ENCODE measurements at regions not wholly inside any gene's neighbourhood (a gene's known extent, or its start where the extent isn't known, plus 50 kb on each side); places are given as distances from the start of the nearest gene placed in this dataset.
"Not testable (repeated sequence)": the region's sequence is repeated elsewhere in the genome, so short reads cannot be mapped to it uniquely, and the experiment has no call there.

DNA sequence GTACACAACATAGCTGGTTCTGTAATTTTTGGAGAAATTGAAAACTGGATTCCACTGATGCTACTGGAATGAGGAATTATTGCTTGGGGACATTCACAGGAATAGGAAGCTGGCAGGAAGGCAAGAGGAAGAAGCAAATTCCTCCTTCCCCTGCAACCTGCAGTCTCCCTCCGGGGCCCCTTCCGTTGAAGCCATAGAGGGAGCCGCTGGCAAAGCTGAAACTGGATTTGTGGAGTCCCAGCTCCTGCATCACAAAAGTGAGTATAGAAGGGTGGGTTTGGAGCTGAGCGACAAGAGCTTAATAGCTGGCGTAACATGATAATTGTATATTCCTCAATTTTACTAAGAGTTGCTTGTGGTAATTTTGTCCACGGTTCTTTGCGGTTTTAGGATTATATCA, 190.8 kb downstream of the ADRA2A start:
- no peak for DNase-seq (ENCODE audit: low spot score)

DNA sequence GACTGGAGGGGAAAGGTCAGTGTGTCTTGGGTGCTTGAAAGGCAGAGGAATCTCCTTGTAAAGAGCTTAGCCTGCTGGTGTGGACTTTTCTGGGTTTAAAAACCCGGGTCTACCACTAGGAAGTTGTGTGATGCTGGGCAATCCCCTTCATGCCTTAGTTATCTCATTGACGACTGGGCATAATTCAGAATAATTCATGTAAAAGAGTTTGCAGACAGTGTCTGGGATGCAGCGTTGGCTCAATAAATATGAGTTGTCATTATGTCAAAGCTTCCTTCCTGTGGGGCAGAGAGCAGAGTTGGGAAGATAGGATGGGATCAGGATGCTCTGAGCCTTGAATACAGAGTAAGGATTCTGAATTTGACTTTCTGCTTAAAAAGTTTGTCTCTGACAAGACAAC, 196.4 kb downstream of the ADRA2A start:
- no peak for DNase-seq (ENCODE audit: low spot score)

GRCh38 chr10:111273635-111274034, 196.8 kb downstream of the ADRA2A start:
- DNase-seq (ENCODE audit: low spot score) = no peak

- no peak for DNase-seq (ENCODE audit: low spot score)
Measured at GRCh38 chr10:111275091-111275490, 198.3 kb downstream of the ADRA2A start.

DNA sequence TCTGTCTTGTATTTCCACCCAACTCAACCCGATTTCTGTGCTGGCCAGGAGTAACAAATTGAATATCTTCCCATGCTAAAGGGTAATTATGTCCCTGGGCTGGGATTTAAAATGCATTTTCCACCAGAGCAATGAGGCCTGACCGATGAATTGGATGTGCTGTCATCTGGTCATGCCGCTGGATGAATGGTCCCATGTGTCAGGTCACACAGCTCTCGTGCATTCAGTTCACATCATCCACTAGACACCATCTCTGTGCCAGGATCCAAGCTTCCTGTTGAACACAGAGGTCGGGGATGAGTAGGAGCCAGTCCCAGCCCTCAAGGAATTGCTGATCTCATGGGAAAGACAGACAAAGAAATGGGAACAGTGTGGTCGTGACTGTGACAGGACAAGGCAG, 200.8 kb downstream of the ADRA2A start:
- no peak for DNase-seq (ENCODE audit: low spot score)

DNA sequence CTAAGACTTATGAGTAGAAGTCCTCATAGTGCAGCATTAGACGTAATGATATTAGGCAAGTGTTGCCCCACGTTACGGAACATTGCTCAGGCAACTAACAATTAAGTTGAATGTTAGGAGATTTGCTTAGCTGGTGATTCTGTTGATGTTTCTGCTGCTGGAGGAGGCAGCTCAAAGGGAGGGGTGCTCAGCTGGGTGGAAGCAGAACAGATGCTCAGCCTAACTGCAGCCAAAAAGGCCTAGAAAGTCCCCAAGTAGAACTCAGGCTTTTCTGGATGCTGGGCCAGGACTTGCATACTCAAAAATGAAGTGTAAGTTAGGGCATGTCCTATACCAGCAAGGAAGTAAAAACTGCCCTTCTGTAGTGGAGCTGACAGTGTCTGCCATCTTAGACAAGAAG, 201.4 kb downstream of the ADRA2A start:
- DNase-seq (ENCODE audit: low spot score) = no peak

- DNase-seq (ENCODE audit: low spot score) = no peak
Measured at GRCh38 chr10:111281516-111281915, 204.7 kb downstream of the ADRA2A start.

- DNase-seq (ENCODE audit: low spot score) = no peak
Measured at GRCh38 chr10:111289461-111289860, 212.6 kb downstream of the ADRA2A start.

DNA sequence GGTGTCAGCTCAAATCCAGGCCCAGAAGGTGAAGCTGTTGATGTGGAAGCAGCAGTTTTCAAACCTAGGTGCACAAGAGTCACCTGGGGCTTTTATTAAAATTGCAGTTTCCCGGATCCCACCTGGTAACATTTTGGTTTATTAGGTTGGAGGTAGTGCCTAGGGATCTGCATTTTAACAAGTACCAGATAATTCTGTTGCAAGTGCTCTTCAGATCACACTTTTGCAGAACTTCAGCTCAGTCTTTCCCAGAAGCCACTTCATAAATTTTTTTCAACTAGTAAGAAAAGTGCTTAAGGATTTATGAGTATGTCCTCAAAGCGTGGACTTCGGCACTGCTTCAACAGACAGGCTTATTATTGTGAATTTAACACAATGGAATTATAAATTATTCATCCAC, 213.8 kb downstream of the ADRA2A start:
- DNase-seq (ENCODE audit: low spot score) = no peak

DNA sequence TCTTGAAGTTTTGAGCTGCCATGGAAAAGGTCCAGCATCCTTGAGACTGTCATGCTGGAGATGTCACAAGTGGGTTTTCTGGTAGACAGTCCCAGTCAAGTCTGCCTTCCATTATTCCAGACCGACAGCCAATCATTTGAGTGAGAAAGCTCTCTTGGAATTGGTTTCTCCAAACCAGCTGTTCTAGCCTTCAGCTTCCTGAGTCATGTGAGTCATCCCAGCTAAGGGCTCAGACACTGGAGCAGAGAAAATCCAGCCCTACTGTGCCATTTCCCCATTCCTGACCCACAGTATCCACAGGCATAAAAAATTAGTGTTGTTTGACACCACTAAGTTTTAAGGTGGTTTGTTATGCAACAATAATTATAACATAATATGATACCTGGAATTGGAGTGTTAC, 219.0 kb downstream of the ADRA2A start:
- no peak for DNase-seq (ENCODE audit: low spot score)

- no peak for DNase-seq (ENCODE audit: low spot score)
Measured at GRCh38 chr10:111297351-111297848, 220.6 kb downstream of the ADRA2A start.

DNA sequence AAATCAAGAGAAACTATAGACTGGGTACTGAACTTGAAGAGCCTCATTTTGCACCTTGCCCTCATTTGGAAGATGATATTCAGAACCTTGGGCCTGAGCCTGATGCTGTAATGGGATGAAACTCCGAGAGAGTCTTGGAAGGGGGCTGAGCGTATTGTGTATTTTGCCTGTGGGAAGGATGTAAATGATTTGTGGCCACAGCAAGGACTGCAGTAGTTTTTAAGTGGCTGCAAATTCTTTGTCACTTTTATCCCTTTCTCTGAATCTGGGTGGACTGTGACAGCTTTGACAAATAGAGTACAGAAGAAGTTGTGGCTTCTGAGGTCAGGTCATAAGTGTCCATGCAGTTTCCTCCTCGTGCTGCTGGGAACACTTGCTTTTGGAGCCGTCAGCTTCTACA, 221.2 kb downstream of the ADRA2A start:
- DNase-seq (ENCODE audit: low spot score) = no peak

GRCh38 chr10:111299037-111299436, 222.2 kb downstream of the ADRA2A start:
- DNase-seq (ENCODE audit: low spot score) = no peak

DNA sequence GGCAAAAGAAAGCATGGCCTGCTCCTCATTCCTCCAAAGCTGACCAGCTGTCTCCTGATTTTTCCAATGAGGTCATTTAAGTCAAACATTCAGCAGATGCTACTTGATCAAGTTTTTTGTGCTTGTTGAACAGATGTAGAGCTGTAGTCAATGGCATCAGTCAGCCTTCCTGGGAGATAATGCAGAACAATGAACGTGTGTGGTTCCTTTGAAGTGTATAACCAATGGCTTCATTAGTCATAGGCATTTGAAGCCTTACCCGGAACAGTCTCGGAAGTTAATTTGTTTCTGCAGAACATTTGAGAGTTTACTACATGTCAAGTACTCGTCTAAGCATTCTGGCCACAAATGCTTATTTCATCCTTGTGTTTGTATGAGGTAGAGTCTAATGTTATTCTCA, 227.1 kb downstream of the ADRA2A start:
- no peak for DNase-seq (ENCODE audit: low spot score)

DNA sequence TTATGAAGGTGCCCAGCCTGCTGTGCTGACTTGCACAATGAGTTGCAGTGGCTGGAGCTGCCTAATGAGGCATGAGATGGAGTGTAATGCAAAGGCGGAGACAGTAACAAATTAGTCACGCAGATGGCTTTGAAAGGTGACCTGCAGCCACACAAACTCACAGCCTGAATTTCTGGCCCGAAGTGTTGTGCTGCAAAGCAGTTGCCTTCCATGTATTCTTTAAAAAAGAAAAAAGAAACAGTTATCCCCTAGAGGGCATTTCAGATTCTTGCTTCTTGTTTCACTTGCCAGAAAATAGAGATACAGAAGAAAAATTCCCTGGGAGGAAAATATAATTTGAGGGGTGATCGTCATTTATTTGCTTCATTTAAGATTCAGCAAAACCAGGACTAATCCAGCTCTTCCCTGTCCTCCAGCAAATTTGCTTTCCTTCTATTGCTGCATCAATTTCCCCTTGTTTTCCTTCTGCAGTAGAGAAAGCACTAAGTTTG, 239.9 kb downstream of the ADRA2A start:
- no peak for DNase-seq (ENCODE audit: low spot score)

DNA sequence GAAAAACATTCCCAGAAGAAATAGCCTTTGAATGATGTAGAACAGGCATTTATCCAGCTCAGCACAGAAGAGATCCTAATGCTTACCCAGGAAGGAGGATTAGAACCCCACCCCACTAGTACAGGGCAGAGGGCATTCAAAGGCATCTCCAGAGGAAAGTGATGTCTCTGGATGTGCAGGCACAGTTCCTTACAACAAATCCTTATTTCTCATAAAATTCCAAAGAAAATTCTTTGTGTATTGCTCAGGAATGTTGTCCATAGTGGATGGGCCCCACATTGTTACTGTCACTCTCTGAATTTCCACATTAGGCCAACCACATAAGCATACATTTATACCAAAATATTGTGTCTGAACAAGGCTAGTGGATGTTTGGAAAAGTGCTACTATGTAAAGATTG, 243.0 kb downstream of the ADRA2A start:
- DNase-seq (ENCODE audit: low spot score) = no peak

DNA sequence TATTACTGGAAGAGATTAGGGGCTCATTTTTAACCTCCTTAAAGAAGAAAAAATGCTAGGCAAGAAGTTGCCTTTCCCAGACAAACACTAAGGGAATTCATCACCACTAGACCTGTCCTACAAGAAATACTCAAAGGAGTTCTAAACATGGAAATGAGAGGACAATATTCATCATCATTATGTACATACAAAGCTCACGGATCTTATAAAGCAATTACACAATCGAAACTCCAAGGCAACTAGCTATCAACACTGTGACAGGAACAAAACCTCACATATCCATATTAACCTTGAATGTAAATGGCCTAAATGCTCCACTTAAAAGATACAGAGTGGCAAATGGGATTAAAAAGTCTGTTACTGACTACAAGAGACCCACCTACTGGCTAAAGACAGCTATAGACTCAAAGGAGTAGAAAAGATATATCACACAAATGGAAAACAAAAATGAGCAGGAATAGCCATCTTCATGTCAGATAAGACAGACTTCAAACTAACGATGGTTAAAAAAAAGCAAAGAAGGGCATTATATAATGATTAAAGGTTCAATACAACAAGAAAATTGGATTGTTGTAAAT, 246.6 kb downstream of the ADRA2A start:
- no peak for DNase-seq (ENCODE audit: low spot score)

DNA sequence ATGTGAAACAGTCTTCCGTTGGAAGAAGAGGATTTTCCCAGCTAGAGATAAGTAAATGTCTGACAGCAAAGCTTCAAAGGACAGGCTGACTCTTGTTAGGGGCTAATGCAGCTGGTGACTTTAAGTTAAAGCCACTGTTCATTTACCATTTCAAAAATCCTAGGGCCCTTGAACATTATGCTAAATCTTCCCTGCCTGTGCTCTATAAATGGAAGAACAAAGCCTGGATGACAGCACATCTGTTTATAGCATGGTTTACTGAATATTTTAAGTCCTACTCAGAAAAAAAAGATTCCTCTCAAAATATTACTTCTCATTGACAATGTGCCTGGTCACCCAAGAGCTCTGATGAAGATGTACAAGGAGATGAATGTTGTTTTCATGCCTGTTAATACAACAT, 255.3 kb downstream of the ADRA2A start:
- DNase-seq (ENCODE audit: low spot score) = not testable (repeated sequence)

DNA sequence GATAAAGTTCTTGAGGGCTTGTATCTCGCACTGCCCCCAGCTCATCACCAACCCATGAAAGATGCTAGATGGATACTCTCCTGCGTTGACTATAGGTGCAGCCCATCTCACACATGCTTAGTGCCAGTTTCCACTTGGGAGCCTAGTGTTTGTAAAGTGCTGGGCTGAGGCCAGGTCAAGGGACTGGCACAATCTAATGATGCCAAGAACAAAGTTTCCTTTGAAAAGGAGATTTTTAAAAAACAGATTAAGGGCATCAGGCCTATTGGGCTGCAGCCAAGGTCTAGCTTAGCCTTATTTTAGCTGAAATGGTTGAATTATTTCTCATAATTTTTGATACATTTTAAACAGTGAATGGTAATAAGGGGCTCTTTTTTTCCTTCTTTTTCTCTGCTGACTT, 259.0 kb downstream of the ADRA2A start:
- DNase-seq (ENCODE audit: low spot score) = no peak

DNA sequence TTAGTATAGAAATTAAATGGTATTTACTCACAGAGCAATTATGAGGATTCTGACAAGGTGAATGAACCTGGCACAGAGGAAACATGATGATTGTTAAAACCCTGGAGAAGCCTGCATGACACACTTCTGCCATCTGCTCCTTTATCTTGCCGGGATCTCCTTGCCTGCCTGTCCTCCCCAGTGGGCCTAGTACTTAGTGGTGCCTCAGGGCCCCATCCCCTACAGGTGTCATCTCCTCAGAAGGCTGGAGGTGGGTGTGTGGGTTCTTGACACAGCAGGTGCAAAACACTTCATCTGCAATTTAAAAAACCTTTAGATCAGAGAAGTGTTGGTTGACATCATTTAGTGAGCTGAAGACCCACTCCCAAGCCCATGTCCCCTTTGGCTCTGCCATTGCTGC, 261.2 kb downstream of the ADRA2A start:
- no peak for DNase-seq (ENCODE audit: low spot score)

GRCh38 chr10:111338805-111339204, 262.0 kb downstream of the ADRA2A start:
- no peak for DNase-seq (ENCODE audit: low spot score)

GRCh38 chr10:111344804-111345203, 268.0 kb downstream of the ADRA2A start:
- DNase-seq (ENCODE audit: low spot score) = no peak

GRCh38 chr10:111347386-111348013, 270.7 kb downstream of the ADRA2A start:
- DNase-seq (ENCODE audit: low spot score) = no peak

GRCh38 chr10:111348076-111348475, 271.2 kb downstream of the ADRA2A start:
- no peak for DNase-seq (ENCODE audit: low spot score)

Data from CD4-positive, alpha-beta T cell treated with Interleukin-15 for 4 hours (primary cell).